GM12873 (cell line): ENCODE measurements at regions not wholly inside any gene's neighbourhood (a gene's known extent, or its start where the extent isn't known, plus 50 kb on each side); places are given as distances from the start of the nearest gene placed in this dataset.

Source experiments
- CTCF ChIP-seq: IDR thresholded peaks from 2 replicates; pipeline ENCODE4 v1.5.1; 2012; ENCODE audit warnings: low read depth, mild to moderate bottlenecking, moderate library complexity, low read length, control low read depth; ENCODE audit not compliant: insufficient read depth; ENCODE audit errors: missing control alignments

- TF ChIP-seq CTCF = no peak
Measured at GRCh38 chr7:109092268-109092667, 522.6 kb downstream of the DNAJB9 start.

GRCh38 chr7:109101332-109101731 is 531.7 kb downstream of the DNAJB9 start:
- no peak for TF ChIP-seq CTCF

- no peak for TF ChIP-seq CTCF
Measured at GRCh38 chr7:109109558-109109957, 539.9 kb downstream of the DNAJB9 start.

- TF ChIP-seq CTCF = no peak
Measured at GRCh38 chr7:109111086-109111485, 541.4 kb downstream of the DNAJB9 start.

GRCh38 chr7:109121599-109122300 is 552.1 kb downstream of the DNAJB9 start:
- TF ChIP-seq CTCF = no peak

GRCh38 chr7:109125001-109125400 is 555.3 kb downstream of the DNAJB9 start:
- TF ChIP-seq CTCF = no peak

GRCh38 chr7:109126404-109127050 is 556.9 kb downstream of the DNAJB9 start:
- no peak for TF ChIP-seq CTCF
